A673 (cell line): ENCODE measurements at regions not wholly inside any gene's neighbourhood (a gene's known extent, or its start where the extent isn't known, plus 50 kb on each side); places are given as distances from the start of the nearest gene placed in this dataset.

ENCODE experiments used
- BruUV-seq: library from RNA; stranded (reverse); fragments of 400-500 nt; replicated peaks from 2 replicates; lab custom pipeline; 2021; lab: Mats Ljungman, UMichigan
- CTCF ChIA-PET: fragments of 300-600 bp; sonication (Branson Sonifier 250); formaldehyde crosslinking; loops from one replicate; lab custom pipeline; 2022; ENCODE audit warnings: antibody characterized with exemption; lab: Charles Lee
- POLR2A ChIA-PET: fragments of 300-600 bp; sonication (Branson Sonifier 250); formaldehyde crosslinking; loops from one replicate; lab custom pipeline; 2022; ENCODE audit warnings: antibody characterized with exemption; ENCODE audit not compliant: low non-redundant PET; lab: Charles Lee
- DNase-seq: peaks from one replicate; pipeline ENCODE4 v3.0.0-alpha.2; 2015; ENCODE audit warnings: low spot score
- H3K27ac ChIP-seq: fragments of 200-600 bp; sonication (generic); 2 replicates; pipeline ENCODE4 v1.5.1; 2016; ENCODE audit warnings: mixed run types, low read depth, mild to moderate bottlenecking, mixed read lengths, antibody characterized with exemption, low read length; ENCODE audit not compliant: poor library complexity, severe bottlenecking
- H3K27me3 ChIP-seq: fragments of 200-600 bp; sonication (generic); replicated peaks from 2 replicates; pipeline ENCODE4 v1.6.1; 2017; ENCODE audit warnings: mixed run types, low read depth, mild to moderate bottlenecking, mixed read lengths, antibody characterized with exemption, low read length; ENCODE audit not compliant: insufficient read depth, poor library complexity
- H3K36me3 ChIP-seq: fragments of 200-600 bp; sonication (generic); 2 replicates; pipeline ENCODE4 v1.6.1; 2016; ENCODE audit warnings: mixed run types, mild to moderate bottlenecking, mixed read lengths, antibody characterized with exemption, low read length; ENCODE audit not compliant: insufficient read depth, poor library complexity, severe bottlenecking
- H3K4me1 ChIP-seq: fragments of 200-600 bp; sonication (generic); 2 replicates; pipeline ENCODE4 v1.6.1; 2017; ENCODE audit warnings: mixed run types, mild to moderate bottlenecking, mixed read lengths, antibody characterized with exemption, low read length; ENCODE audit not compliant: insufficient read depth, poor library complexity, severe bottlenecking
- H3K4me3 ChIP-seq: fragments of 200-600 bp; sonication (generic); 2 replicates; pipeline ENCODE4 v1.5.1; 2016; ENCODE audit warnings: low read depth, mixed run types, mild to moderate bottlenecking, mixed read lengths, low read length; ENCODE audit not compliant: poor library complexity, severe bottlenecking
- H3K9me3 ChIP-seq: fragments of 200-600 bp; sonication (generic); 2 replicates; pipeline ENCODE4 v1.6.1; 2016; ENCODE audit warnings: mixed run types, low read depth, mild to moderate bottlenecking, mixed read lengths, antibody characterized with exemption, low read length; ENCODE audit not compliant: poor library complexity, severe bottlenecking
- CTCF ChIP-seq: fragments of 300-800, 200-600 bp; sonication (generic); conservative IDR thresholded peaks from 2 replicates; pipeline ENCODE4 v1.5.1; 2017; ENCODE audit warnings: low read depth, mild to moderate bottlenecking, antibody characterized with exemption, low read length, moderate library complexity, mixed read lengths
- EZH2 ChIP-seq: fragments of 200-600 bp; sonication (generic); IDR thresholded peaks from 2 replicates; pipeline ENCODE4 v1.6.1; 2017; ENCODE audit warnings: borderline replicate concordance, low read depth, mild to moderate bottlenecking, mixed read lengths, antibody characterized with exemption, low read length; ENCODE audit not compliant: poor library complexity, severe bottlenecking
- intact Hi-C: fragments of 100-400 bp; cut with micrococcal nuclease; formaldehyde crosslinking; loops from one replicate; pipeline ENCODE4 v1.10.0; 2022; ENCODE audit not compliant: unreplicated experiment

GRCh38 chr7:138377306-138377705 is 82.8 kb upstream of the TRIM24 start:
- no peaks in the 10 kb centered on the region for H3K36me3 ChIP-seq
- CTCF ChIA-PET, result no interaction called here
- no peaks in the 10 kb centered on the region for H3K27me3 ChIP-seq
- H3K9me3 ChIP-seq, result no peaks in the 10 kb centered on the region
- DNase-seq, result no peak
- POLR2A ChIA-PET, result no interaction called here
- H3K4me3 ChIP-seq, result no peak overlapping the region
- BruUV-seq, result no TSS peak
- no peak overlapping the region for H3K27ac ChIP-seq
- intact Hi-C loops, result no loop called here
- TF ChIP-seq EZH2 (no peak), CTCF (no peak)
- no peaks in the 10 kb centered on the region for H3K4me1 ChIP-seq

GRCh38 chr7:138378741-138379559 is 81.1 kb upstream of the TRIM24 start:
- no peak for DNase-seq
- Histone ChIP-seq H3K9me3 (no peaks in the 10 kb centered on the region), H3K27ac (no peak overlapping the region), H3K27me3 (no peaks in the 10 kb centered on the region), H3K36me3 (no peaks in the 10 kb centered on the region), H3K4me1 (no peaks in the 10 kb centered on the region), H3K4me3 (no peak overlapping the region)
- CTCF ChIA-PET, result no interaction called here
- intact Hi-C loops, result no loop called here
- TF ChIP-seq CTCF (no peak), EZH2 (no peak)
- no TSS peak for BruUV-seq
- POLR2A ChIA-PET, result no interaction called here

GRCh38 chr7:138382862-138383565 is 77.0 kb upstream of the TRIM24 start:
- no peak for DNase-seq
- no peak overlapping the region for H3K27ac ChIP-seq
- no peaks in the 10 kb centered on the region for H3K36me3 ChIP-seq
- H3K27me3 ChIP-seq, result no peaks in the 10 kb centered on the region
- no peaks in the 10 kb centered on the region for H3K4me1 ChIP-seq
- no peak overlapping the region for H3K4me3 ChIP-seq
- intact Hi-C loops, result no loop called here
- H3K9me3 ChIP-seq, result no peaks in the 10 kb centered on the region
- BruUV-seq, result no TSS peak
- ChIA-PET POLR2A (no interaction called here), CTCF (no interaction called here)
- no peak for TF ChIP-seq CTCF
- no peak for TF ChIP-seq EZH2
